K562 (cell line): ENCODE measurements at regions not wholly inside any gene's neighbourhood (a gene's known extent, or its start where the extent isn't known, plus 50 kb on each side); places are given as distances from the start of the nearest gene placed in this dataset.

Experiments used
- ATAC-seq: fragments of 200-7000 bp; cut with Tn5 transposase; 3 replicates; pipeline ENCODE4 v1.9.1; 2020; ENCODE audit warnings: moderate library complexity
- BruUV-seq: library from RNA; stranded (reverse); fragments of 400-500 nt; replicated peaks from 2 replicates; lab custom pipeline; 2021; lab: Mats Ljungman, UMichigan
- CTCF ChIA-PET: fragments of 300-600 bp; formaldehyde crosslinking; extraction: SDS; loops from one replicate; lab custom pipeline; 2021; ENCODE audit warnings: low intra/inter-chr PET ratio; lab: Yijun Ruan, JAX
- POLR2A ChIA-PET: fragments of 300-600, 350-650 bp; sonication (Branson Sonifier 250); formaldehyde crosslinking; extraction: SDS; loops from one replicate; lab custom pipeline; 2021; ENCODE audit warnings: antibody characterized with exemption, inconsistent platforms; lab: Yijun Ruan, JAX
- DNase-seq, 4 experiments: peaks; one replicate each; pipeline versions ENCODE4 v3.0.0 to v3.0.0-alpha.2; 2011 to 2018; ENCODE audit warnings: low spot score in 3 of 4, mixed read lengths in 3 of 4; ENCODE audit errors: extremely low read depth in 1 of 4
- FAIRE-seq: peaks from 2 replicates; lab custom pipeline; 2011; peaks lifted over from hg19 to GRCh38; lab: Jason Lieb, UNC
- H2AFZ ChIP-seq: 2 replicates; pipeline ENCODE4 v1.6.0; 2011; ENCODE audit warnings: low read depth, low read length, control low read depth, inconsistent platforms
- H3K27ac ChIP-seq: fragments of 200-600 bp; 3 replicates; pipeline ENCODE4 v1.8.0; 2011; ENCODE audit warnings: low read depth, mild to moderate bottlenecking, control low read depth, inconsistent platforms, low read length, moderate library complexity, mixed read lengths; ENCODE audit errors: extremely low read depth
- H3K27me3 ChIP-seq, 2 experiments: fragments of 300-600 bp in 1 of 2; 2 replicates in 1 of 2; 3 replicates in 1 of 2; pipeline versions ENCODE4 v1.6.0 to v1.8.0; 2011; ENCODE audit warnings: inconsistent platforms in 2 of 2, low read length in 2 of 2, mild to moderate bottlenecking in 1 of 2, mixed read lengths in 1 of 2, moderate library complexity in 1 of 2; ENCODE audit not compliant: control insufficient read depth in 2 of 2, insufficient read depth in 2 of 2
- H3K36me3 ChIP-seq: fragments of 300-600 bp; 3 replicates; pipeline ENCODE4 v1.8.0; 2011; ENCODE audit warnings: mild to moderate bottlenecking, low read length, inconsistent platforms; ENCODE audit not compliant: control insufficient read depth, insufficient read depth
- H3K4me1 ChIP-seq, 2 experiments: fragments of 200-600 bp in 1 of 2; replicated peaks in 1 of 2; 2 replicates in 1 of 2; 3 replicates in 1 of 2; pipeline versions ENCODE4 v1.5.1 to v1.8.0; 2011; ENCODE audit warnings: inconsistent platforms in 2 of 2, low read length in 2 of 2, mild to moderate bottlenecking in 1 of 2, mixed read lengths in 1 of 2, moderate library complexity in 1 of 2; ENCODE audit not compliant: control insufficient read depth in 2 of 2, insufficient read depth in 2 of 2
- H3K4me2 ChIP-seq: 2 replicates; pipeline ENCODE4 v1.6.1; 2011; ENCODE audit warnings: low read length, control low read depth, inconsistent platforms, mixed read lengths; ENCODE audit not compliant: insufficient read depth
- H3K4me3 ChIP-seq: fragments of 200-600 bp; sonication (generic), shearing (Covaris generic); 2 replicates; pipeline ENCODE4 v1.5.1; 2016; ENCODE audit warnings: control low read depth, inconsistent platforms
- H3K79me2 ChIP-seq: fragments of 200-600 bp; 3 replicates; pipeline ENCODE4 v1.8.0; 2011; ENCODE audit warnings: low read length, inconsistent platforms; ENCODE audit not compliant: control insufficient read depth, insufficient read depth
- H3K9ac ChIP-seq, 2 experiments: 2 replicates each; pipeline versions ENCODE4 v1.6.0 to v1.6.1; 2011; ENCODE audit warnings: low read depth in 2 of 2, low read length in 2 of 2, control low read depth in 1 of 2, inconsistent platforms in 1 of 2, mild to moderate bottlenecking in 1 of 2, mixed read lengths in 1 of 2; ENCODE audit not compliant: insufficient read depth in 1 of 2
- H3K9me1 ChIP-seq: one replicate; pipeline ENCODE4 v1.6.0; 2011; ENCODE audit warnings: inconsistent platforms, mild to moderate bottlenecking, low read length, moderate library complexity; ENCODE audit not compliant: control insufficient read depth, insufficient read depth
- H3K9me3 ChIP-seq: replicated peaks from 2 replicates; pipeline ENCODE4 v1.5.1; 2011; ENCODE audit warnings: low read depth, low read length, inconsistent platforms; ENCODE audit not compliant: control insufficient read depth, insufficient read depth
- H4K20me1 ChIP-seq: replicated peaks from 2 replicates; pipeline ENCODE4 v1.6.1; 2011; ENCODE audit warnings: low read length, inconsistent platforms, mixed read lengths; ENCODE audit not compliant: control insufficient read depth, insufficient read depth
- CHD1 ChIP-seq: fragments of 200-600 bp; sonication (generic); IDR thresholded peaks from one replicate; pipeline ENCODE4 v1.6.1; 2012; ENCODE audit warnings: mild to moderate bottlenecking, moderate library complexity, low read length, inconsistent platforms
- CREB1 ChIP-seq, 2 experiments: sonication (generic) in 1 of 2; formaldehyde crosslinking in 1 of 2; IDR thresholded peaks; 2 replicates each; pipeline versions ENCODE4 v1.6.1 to v1.8.0; 2012 to 2022; ENCODE audit warnings: inconsistent platforms in 1 of 2, mild to moderate bottlenecking in 1 of 2, missing genetic modification reagents in 1 of 2, moderate library complexity in 1 of 2
- CREB3L1 ChIP-seq: fragments of 450-650 bp; IDR thresholded peaks from 2 replicates; pipeline ENCODE4 v1.6.1; 2014; ENCODE audit warnings: low read depth, mild to moderate bottlenecking, moderate library complexity, borderline replicate concordance
- GABPA ChIP-seq: fragments of 200-800 bp; sonication (Bioruptor generic); conservative IDR thresholded peaks from 2 replicates; pipeline ENCODE4 v1.6.1; 2016; ENCODE audit warnings: low read depth, missing genetic modification characterization, missing compliant biosample characterization
- LCOR ChIP-seq: sonication (generic); formaldehyde crosslinking; IDR thresholded peaks from 2 replicates; pipeline ENCODE4 v1.8.0; 2022; ENCODE audit warnings: mild to moderate bottlenecking, missing genetic modification reagents
- NFIX ChIP-seq: fragments of 250-450 bp; sonication (Bioruptor Pico); IDR thresholded peaks from 2 replicates; pipeline ENCODE4 v1.4.0; 2020; ENCODE audit warnings: low read depth, mild to moderate bottlenecking, moderate library complexity
- PHF20 ChIP-seq: fragments of 450-650 bp; IDR thresholded peaks from 2 replicates; pipeline ENCODE4 v1.6.1; 2018; ENCODE audit not compliant: partially characterized antibody
- SMAD2 ChIP-seq: fragments of 150-350 bp; IDR thresholded peaks from 2 replicates; pipeline ENCODE4 v1.6.1; 2014; ENCODE audit warnings: low read depth, mild to moderate bottlenecking, low read length
- SREBF2 ChIP-seq: sonication (generic); formaldehyde crosslinking; IDR thresholded peaks from 2 replicates; pipeline ENCODE4 v1.4.0; 2020; ENCODE audit warnings: mild to moderate bottlenecking, missing genetic modification reagents
- TAF1 ChIP-seq: IDR thresholded peaks from 2 replicates; pipeline ENCODE4 v1.6.1; 2011; ENCODE audit warnings: mild to moderate bottlenecking, low read length, moderate library complexity; ENCODE audit not compliant: insufficient read depth, control insufficient read depth, severe bottlenecking; ENCODE audit errors: extremely low read depth
- ZNF212 ChIP-seq: fragments of 450-650 bp; formaldehyde crosslinking; IDR thresholded peaks from 2 replicates; pipeline ENCODE4 v1.4.0; 2020; ENCODE audit warnings: mild to moderate bottlenecking
- ZNF57 ChIP-seq: fragments of 450-650 bp; formaldehyde crosslinking; IDR thresholded peaks from 2 replicates; pipeline ENCODE4 v1.4.0; 2020; ENCODE audit warnings: mild to moderate bottlenecking, moderate library complexity
- WGBS: fragments of 100-300 bp; shearing (Covaris generic); methylation state at CpG from one replicate; pipeline ENCODE4 v1.1.6; 2016; ENCODE audit warnings: low coverage, mixed read lengths; ENCODE audit not compliant: insufficient coverage; ENCODE audit errors: missing lambda C conversion rate; 5-methylcytosine and 5-hydroxymethylcytosine counted together
- in situ Hi-C: fragments of 300-500 bp; cut with MboI; formaldehyde crosslinking; loops from 4 replicates; pipeline ENCODE4 v1.15.0; 2018; ENCODE audit warnings: inconsistent platforms, mixed read lengths
- intact Hi-C: fragments of 100-400 bp; cut with micrococcal nuclease; formaldehyde crosslinking; loops from 2 replicates; pipeline ENCODE4 v1.14.2; 2022

GRCh38 chr9:1221298-1221697 lies 171.1 kb downstream of the DMRT2 start:
- Histone ChIP-seq H3K9me3 (no peaks in the 10 kb centered on the region), H3K4me3 (no peak overlapping the region), H3K9me1 (no peaks in the 10 kb centered on the region), H3K27me3 (no peaks in the 10 kb centered on the region), H2AFZ (no peak overlapping the region), H4K20me1 (no peaks in the 10 kb centered on the region), H3K4me2 (no peak overlapping the region), H3K27ac (no peak overlapping the region), H3K79me2 (no peaks in the 10 kb centered on the region), H3K36me3 (no peaks in the 10 kb centered on the region), H3K4me1 (no peaks in the 10 kb centered on the region), H3K9ac (no peak overlapping the region)
- in situ Hi-C loops = no loop called here
- ATAC-seq = no peak
- TF ChIP-seq SMAD2 (no peak), CREB3L1 (no peak), TAF1 (no peak), PHF20 (no peak), ZNF212 (CRISPR knock-in tag) (no peak), CHD1 (no peak), LCOR (CRISPR knock-in tag) (no peak), ZNF57 (CRISPR knock-in tag) (no peak), SREBF2 (CRISPR knock-in tag) (no peak), GABPA (no peak), NFIX (CRISPR knock-in tag) (no peak), CREB1 (IDR thresholded peaks at IDR 0.05) (no peak), CREB1 (CRISPR knock-in tag; IDR thresholded peaks at IDR 0.05) (no peak)
- CTCF ChIA-PET = no interaction called here
- intact Hi-C loops = no loop called here
- DNase-seq = no peak
- FAIRE-seq = no peak
- POLR2A ChIA-PET = no interaction called here
- WGBS = 2% methylated on average over 7 of the region's 7 CpGs
- BruUV-seq = no TSS peak
